Activated T-helper 2 cell treated with anti-CD3 and anti-CD28 coated beads, Interferon-gamma antibody, Interleukin-2, Interleukin-4, amounts not matched to agents 10 μg/mL and 5 μg/mL and 100 μg/mL, durations not matched to agents 14 hours and 24 hours and 36 hours (primary cell): ENCODE measurements at regions not wholly inside any gene's neighbourhood (a gene's known extent, or its start where the extent isn't known, plus 50 kb on each side); places are given as distances from the start of the nearest gene placed in this dataset.

ENCODE experiments used
- DNase-seq: peaks from one replicate; pipeline ENCODE4 v3.0.0; 2021; ENCODE audit warnings: low spot score
- H3K27ac Mint-ChIP-seq: one replicate; pipeline ENCODE4 v1.8.0; 2021; ENCODE audit warnings: mixed read lengths
- H3K27me3 Mint-ChIP-seq: one replicate; pipeline ENCODE4 v1.8.0; 2021; ENCODE audit warnings: low read depth, mixed read lengths
- H3K36me3 Mint-ChIP-seq: one replicate; pipeline ENCODE4 v1.8.0; 2021; ENCODE audit warnings: low read depth, mixed read lengths
- H3K4me1 Mint-ChIP-seq: one replicate; pipeline ENCODE4 v1.8.0; 2021; ENCODE audit warnings: low read depth, mixed read lengths
- H3K4me3 Mint-ChIP-seq: one replicate; pipeline ENCODE4 v1.8.0; 2021; ENCODE audit warnings: low read depth, mild to moderate bottlenecking, moderate library complexity, mixed read lengths
- H3K9me3 Mint-ChIP-seq: one replicate; pipeline ENCODE4 v1.8.0; 2021; ENCODE audit warnings: mixed read lengths
- intact Hi-C: fragments of 100-400 bp; cut with micrococcal nuclease; formaldehyde crosslinking; loops from one replicate; pipeline ENCODE4 v1.15.1; 2023

DNA sequence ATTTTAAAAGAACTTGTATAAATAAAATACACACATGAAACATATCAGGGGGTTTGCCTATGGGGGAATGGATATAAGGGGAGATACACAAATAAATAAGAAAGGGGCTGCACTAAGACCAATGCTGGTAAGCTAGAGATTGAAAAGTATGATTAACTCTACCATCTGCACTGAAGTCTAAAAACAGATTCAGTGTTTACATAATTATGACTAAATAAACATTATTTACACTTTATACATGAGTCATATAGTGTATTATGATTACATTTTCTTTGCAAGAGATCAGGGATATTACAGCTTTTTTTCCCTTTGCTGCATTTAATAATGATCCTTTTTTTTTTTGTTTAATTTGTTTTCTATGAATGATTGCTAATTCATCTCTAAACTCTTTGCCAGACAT lies 367.9 kb downstream of the TMEM38B start:
- H3K27ac Mint-ChIP-seq, result no peak overlapping the region
- no peaks in the 10 kb centered on the region for H3K36me3 Mint-ChIP-seq
- intact Hi-C loops, result no loop called here
- H3K27me3 Mint-ChIP-seq, result no peaks in the 10 kb centered on the region
- DNase-seq, result no peak
- H3K4me3 Mint-ChIP-seq, result no peak overlapping the region
- H3K9me3 Mint-ChIP-seq, result no peaks in the 10 kb centered on the region
- H3K4me1 Mint-ChIP-seq, result no peaks in the 10 kb centered on the region

DNA sequence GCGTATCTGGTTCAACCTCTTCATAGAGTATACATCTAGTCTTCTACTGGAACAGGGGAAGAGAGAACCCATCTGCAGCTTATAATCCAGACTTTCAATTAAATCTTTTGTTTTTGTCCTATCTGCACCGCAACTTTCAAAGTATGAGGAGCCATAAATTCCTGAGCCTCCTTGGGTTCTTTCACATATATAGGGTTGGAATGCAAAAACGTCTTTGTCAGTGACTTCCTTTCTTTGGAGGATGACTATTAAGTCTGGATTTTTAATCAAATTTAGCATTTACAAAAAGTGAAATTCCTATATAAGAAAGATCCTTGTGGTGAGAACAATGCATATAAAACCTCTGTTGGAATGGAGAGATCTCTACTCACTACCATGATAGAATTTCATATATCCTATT lies 370.8 kb downstream of the TMEM38B start:
- no peaks in the 10 kb centered on the region for H3K27me3 Mint-ChIP-seq
- H3K4me3 Mint-ChIP-seq, result no peak overlapping the region
- no peaks in the 10 kb centered on the region for H3K36me3 Mint-ChIP-seq
- no peak overlapping the region for H3K27ac Mint-ChIP-seq
- DNase-seq, result no peak
- no peaks in the 10 kb centered on the region for H3K9me3 Mint-ChIP-seq
- H3K4me1 Mint-ChIP-seq, result no peaks in the 10 kb centered on the region
- intact Hi-C loops, result no loop called here

DNA sequence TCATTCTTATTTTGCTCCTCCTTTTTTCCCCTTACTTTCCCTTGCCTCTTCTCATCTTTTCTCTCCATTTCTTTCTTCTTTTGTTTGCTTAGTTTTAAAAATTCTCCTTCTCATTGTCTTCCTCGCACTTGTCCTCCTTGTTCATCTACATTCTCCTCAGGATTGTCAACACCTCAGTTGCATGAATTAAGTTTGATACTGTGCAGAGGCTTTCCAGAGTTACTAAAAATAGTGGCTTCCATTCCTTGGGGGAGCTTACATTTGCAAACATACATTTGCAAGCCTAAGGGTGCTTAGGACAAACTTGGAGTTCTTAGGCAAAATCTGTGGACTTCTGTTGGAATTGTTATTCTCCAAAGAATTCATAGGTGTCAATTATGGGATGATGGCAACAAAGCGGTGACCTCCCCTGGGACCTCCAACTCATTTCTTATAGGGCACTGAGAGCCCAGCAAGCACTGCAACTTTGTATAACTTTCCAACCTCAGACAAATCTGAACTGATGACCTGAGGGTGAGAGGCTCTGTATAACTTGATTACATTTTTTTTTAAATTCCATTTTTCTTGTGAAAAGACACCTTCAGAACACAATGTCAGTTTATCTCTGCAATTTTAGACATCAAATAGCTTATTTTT lies 371.4 kb downstream of the TMEM38B start:
- H3K9me3 Mint-ChIP-seq, result no peaks in the 10 kb centered on the region
- H3K27ac Mint-ChIP-seq, result no peak overlapping the region
- intact Hi-C loops, result no loop called here
- no peaks in the 10 kb centered on the region for H3K36me3 Mint-ChIP-seq
- H3K4me3 Mint-ChIP-seq, result no peak overlapping the region
- H3K27me3 Mint-ChIP-seq, result no peaks in the 10 kb centered on the region
- H3K4me1 Mint-ChIP-seq, result no peaks in the 10 kb centered on the region
- no peak for DNase-seq

DNA sequence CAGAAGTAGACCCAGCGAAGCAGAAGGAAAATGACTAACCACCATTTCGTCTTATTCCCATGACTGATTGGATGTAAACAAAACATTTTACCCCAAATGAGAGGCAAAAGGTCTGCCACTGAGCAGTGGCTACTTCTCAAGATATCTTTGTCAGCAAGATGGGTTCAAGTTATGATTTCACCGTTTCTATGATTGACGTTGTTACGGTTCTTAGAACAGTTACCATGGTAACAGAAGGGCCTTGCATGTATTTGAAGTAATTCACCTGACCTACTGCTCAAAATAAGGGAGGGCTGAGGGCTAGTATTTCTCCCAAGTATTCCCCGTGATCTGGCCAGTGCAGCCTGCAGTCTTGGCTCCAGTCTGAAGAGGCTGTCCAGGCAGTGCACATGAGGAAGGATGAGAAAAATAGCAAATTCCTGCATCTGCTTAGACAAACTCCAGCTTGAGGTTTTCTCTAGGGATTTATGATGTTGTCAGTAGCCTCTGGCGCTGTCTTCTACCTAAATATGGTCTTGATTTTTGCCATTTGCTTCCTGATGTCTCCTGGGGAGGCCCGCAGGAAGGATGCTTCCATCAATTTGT lies 372.7 kb downstream of the TMEM38B start:
- H3K36me3 Mint-ChIP-seq, result no peaks in the 10 kb centered on the region
- no peak overlapping the region for H3K4me3 Mint-ChIP-seq
- DNase-seq, result no peak
- no peaks in the 10 kb centered on the region for H3K9me3 Mint-ChIP-seq
- H3K4me1 Mint-ChIP-seq, result no peaks in the 10 kb centered on the region
- intact Hi-C loops, result no loop called here
- H3K27ac Mint-ChIP-seq, result no peak overlapping the region
- H3K27me3 Mint-ChIP-seq, result no peaks in the 10 kb centered on the region

DNA sequence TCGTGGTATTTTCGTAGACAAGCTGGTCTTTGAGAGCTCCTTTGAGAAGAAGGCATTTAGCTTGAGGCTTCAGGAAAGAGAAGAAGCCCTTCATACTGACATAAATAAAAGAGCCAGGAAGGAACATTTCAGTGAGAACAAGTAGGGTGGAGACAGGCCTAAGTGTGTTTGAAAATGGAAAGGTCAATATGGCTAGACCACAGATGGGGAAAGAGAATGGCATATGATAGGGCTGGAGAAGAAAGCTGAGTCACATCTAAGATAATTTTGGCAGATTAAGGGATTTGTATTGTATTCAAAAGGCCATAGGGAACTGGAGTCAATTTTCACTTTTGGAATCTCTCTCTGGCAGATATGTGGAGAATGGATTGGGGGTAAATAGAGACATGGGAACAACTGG lies 374.9 kb downstream of the TMEM38B start:
- H3K4me1 Mint-ChIP-seq, result no peaks in the 10 kb centered on the region
- no peaks in the 10 kb centered on the region for H3K27me3 Mint-ChIP-seq
- no peak overlapping the region for H3K4me3 Mint-ChIP-seq
- no peak for DNase-seq
- intact Hi-C loops, result no loop called here
- H3K36me3 Mint-ChIP-seq, result no peaks in the 10 kb centered on the region
- no peak overlapping the region for H3K27ac Mint-ChIP-seq
- no peaks in the 10 kb centered on the region for H3K9me3 Mint-ChIP-seq

DNA sequence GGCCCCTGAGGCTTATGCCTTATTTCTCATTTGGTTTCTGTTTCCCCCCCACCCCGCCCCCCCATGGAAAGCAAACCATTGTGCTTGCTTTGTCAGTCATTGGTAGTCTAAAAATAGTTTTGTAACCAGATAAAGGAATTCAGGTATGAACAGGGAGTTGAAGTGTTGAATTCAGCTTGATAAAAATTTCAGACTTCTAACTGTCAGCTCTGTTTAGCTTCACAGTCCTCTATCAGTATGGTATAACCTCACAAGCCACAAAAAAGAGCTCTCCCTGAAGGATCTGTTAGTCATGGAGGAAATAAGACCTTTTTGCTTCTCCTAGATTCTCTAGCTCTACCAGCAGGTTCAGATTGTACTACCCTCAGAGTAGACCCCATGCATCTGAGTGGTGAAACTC lies 378.1 kb downstream of the TMEM38B start:
- H3K36me3 Mint-ChIP-seq, result no peaks in the 10 kb centered on the region
- H3K27me3 Mint-ChIP-seq, result no peaks in the 10 kb centered on the region
- H3K9me3 Mint-ChIP-seq, result no peaks in the 10 kb centered on the region
- H3K4me3 Mint-ChIP-seq, result no peak overlapping the region
- H3K4me1 Mint-ChIP-seq, result no peaks in the 10 kb centered on the region
- DNase-seq, result no peak
- intact Hi-C loops, result no loop called here
- no peak overlapping the region for H3K27ac Mint-ChIP-seq

DNA sequence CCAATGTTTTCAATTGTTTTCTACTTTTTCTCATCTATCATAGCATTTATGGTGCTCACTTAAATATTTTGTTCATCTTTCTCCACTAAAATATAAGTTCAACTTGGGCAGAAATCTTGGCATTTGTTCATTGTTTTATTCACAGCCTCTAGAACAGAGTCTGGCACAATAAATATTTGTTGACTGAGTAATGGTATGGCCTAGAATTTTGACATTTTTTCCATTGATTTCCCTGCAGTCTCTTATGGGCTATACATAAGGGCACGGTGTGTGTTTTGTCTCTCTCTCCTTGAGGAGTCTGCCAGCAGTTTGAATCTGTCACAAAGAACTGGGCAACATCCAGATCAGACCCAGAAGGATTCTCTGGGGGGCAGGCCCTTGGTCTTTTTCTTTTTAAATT lies 379.7 kb downstream of the TMEM38B start:
- H3K27ac Mint-ChIP-seq, result no peak overlapping the region
- H3K27me3 Mint-ChIP-seq, result no peaks in the 10 kb centered on the region
- no peak for DNase-seq
- no peaks in the 10 kb centered on the region for H3K4me1 Mint-ChIP-seq
- no peak overlapping the region for H3K4me3 Mint-ChIP-seq
- intact Hi-C loops, result no loop called here
- no peaks in the 10 kb centered on the region for H3K9me3 Mint-ChIP-seq
- no peaks in the 10 kb centered on the region for H3K36me3 Mint-ChIP-seq

DNA sequence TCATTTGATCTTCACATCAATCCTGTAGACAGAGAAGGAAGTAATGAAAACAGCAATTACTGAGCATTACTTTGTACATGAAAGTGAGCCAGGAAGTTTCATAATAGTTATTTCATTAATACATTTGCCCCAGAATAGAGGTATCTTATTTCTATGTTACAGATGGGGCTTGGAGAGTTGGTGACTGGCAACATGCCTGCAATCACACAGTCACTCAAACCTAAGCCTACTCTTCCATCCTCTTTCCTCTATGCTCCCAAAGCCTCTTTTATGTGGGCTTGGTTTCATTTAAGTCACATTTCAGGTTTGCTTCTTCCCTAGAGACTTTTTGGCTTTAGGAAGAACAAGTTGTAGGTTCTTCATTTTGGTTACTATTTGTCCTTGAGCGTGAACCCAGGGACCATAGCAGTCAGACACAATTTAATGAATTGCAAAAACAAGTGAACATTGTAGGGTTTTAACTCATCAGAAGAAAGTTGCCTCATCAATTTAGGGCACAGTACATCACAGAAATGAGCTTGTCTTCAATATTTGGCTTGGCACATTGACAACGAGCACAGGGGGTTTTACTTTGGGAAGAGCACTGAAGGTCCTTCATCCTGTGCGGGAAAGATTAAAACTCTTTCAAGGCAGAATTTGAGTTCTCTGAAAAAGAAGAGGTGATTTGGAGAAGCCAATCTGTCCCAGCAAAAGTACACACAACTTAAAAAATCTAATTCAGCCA lies 381.1 kb downstream of the TMEM38B start:
- no peaks in the 10 kb centered on the region for H3K9me3 Mint-ChIP-seq
- no peaks in the 10 kb centered on the region for H3K27me3 Mint-ChIP-seq
- H3K36me3 Mint-ChIP-seq, result no peaks in the 10 kb centered on the region
- H3K4me3 Mint-ChIP-seq, result no peak overlapping the region
- intact Hi-C loops, result no loop called here
- no peaks in the 10 kb centered on the region for H3K4me1 Mint-ChIP-seq
- DNase-seq, result no peak
- H3K27ac Mint-ChIP-seq, result no peak overlapping the region

DNA sequence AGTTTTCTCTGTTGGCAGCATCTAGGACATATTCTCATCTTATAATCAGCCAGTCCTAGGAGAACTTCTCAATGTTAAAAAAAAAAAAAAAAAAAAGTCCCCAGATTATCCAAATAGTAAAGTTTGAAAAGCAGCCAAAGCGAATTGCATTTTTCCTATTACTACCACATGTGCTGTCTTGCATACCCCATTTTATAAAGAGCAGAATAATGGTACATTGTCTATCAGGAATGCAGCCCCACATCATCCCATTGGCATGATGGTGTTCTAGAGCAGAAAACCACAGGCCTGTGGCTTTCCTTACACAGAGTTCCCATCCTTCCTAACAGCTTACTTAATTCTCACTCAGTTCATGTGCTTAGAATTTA lies 381.6 kb downstream of the TMEM38B start:
- H3K9me3 Mint-ChIP-seq, result no peaks in the 10 kb centered on the region
- intact Hi-C loops, result no loop called here

DNA sequence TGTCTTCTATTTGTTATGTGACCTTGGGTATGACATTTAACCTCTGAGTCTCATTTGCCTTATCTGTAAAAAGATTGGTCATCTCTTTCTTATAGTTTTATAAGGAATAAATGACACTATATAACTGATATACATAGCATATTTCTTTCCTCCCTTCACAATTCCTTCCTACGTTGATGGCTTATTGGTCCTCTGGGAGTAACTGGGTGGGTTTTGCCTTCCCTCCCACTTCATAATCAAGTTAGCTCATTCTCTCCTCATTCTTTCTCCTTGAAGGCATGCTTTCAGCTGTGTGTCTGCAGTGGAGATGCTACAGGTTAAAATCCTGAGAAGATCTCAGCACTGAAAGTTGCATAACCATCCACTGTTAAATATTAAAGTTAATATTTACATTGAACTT lies 382.4 kb downstream of the TMEM38B start:
- H3K4me3 Mint-ChIP-seq, result no peak overlapping the region
- H3K36me3 Mint-ChIP-seq, result no peaks in the 10 kb centered on the region
- intact Hi-C loops, result no loop called here
- no peak for DNase-seq
- no peak overlapping the region for H3K27ac Mint-ChIP-seq
- no peaks in the 10 kb centered on the region for H3K27me3 Mint-ChIP-seq
- no peaks in the 10 kb centered on the region for H3K4me1 Mint-ChIP-seq
- H3K9me3 Mint-ChIP-seq, result no peaks in the 10 kb centered on the region

More for the DNA sequence above, 381.6 kb downstream of the TMEM38B start:
- H3K4me3 Mint-ChIP-seq, result no peak overlapping the region
- no peaks in the 10 kb centered on the region for H3K27me3 Mint-ChIP-seq
- no peak overlapping the region for H3K27ac Mint-ChIP-seq
- H3K4me1 Mint-ChIP-seq, result no peaks in the 10 kb centered on the region
- DNase-seq, result no peak
- H3K36me3 Mint-ChIP-seq, result no peaks in the 10 kb centered on the region

DNA sequence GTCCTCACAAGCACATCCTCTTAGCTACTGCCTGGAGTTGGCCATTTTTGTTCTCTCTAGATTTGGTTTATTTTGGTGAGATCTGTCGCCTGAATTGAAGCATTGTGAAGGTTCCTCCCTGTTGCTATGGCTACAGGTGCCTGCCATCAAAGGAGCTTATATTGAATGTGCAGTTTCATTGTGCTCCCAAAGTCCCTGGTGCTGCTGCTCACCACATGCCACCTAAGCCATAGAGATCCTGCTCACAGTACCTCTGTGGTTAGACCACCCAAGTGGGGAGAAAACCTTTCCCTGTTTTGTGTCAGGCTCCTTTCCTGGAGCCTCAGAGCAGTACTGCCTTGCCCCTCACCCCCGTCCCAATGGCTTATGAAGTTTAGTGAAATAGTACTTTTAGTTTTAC lies 383.4 kb downstream of the TMEM38B start:
- H3K4me3 Mint-ChIP-seq, result no peak overlapping the region
- no peak overlapping the region for H3K27ac Mint-ChIP-seq

DNA sequence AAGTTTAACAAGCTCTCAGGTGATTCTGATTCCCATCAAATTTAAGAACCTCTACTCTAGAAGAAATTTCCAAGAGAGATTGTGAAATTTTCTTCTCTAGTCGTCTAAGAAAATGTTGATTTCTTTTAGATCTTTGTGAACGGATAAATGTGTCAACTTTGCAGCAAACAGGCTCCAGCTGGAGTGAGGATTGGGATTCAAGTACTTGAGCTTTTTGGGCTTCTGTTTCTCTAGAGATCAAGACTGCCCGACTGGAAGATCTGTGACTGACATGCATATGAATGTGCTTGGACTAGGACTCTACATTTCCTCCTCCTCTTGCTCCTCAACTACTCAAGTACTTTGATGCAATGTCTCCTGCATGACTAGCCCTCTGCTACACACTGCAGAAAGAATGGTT lies 388.3 kb downstream of the TMEM38B start:
- Mint-ChIP-seq H3K36me3 (no peaks in the 10 kb centered on the region), H3K4me3 (no peak overlapping the region), H3K27me3 (no peaks in the 10 kb centered on the region), H3K27ac (no peak overlapping the region), H3K4me1 (no peaks in the 10 kb centered on the region), H3K9me3 (no peaks in the 10 kb centered on the region)
- DNase-seq, result no peak
- intact Hi-C loops, result no loop called here

More for the DNA sequence above, 383.4 kb downstream of the TMEM38B start:
- intact Hi-C loops, result no loop called here
- Mint-ChIP-seq H3K27me3 (no peaks in the 10 kb centered on the region), H3K36me3 (no peaks in the 10 kb centered on the region), H3K4me1 (no peaks in the 10 kb centered on the region), H3K9me3 (no peaks in the 10 kb centered on the region)
- DNase-seq, result no peak

DNA sequence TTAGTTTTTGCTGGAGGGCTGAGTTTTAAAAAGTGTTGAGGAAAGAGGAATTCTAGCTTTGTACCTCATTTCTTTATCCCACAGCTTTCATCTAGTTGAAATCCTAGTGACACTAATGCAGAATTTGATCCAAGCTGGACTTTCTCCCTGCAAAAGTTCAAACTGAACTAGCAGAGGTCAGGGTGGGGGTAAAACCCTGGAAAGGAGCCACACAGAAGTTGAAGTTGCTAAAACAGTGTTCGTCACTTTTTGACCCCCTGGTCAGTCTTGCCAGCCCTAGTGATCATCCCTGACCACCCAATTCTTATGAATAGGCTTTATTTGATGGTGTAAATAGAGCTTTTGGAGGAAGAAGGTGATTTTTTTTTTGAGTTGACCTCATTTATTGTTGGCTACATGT lies 390.4 kb downstream of the TMEM38B start:
- intact Hi-C loops, result no loop called here
- Mint-ChIP-seq H3K4me1 (no peaks in the 10 kb centered on the region), H3K36me3 (no peaks in the 10 kb centered on the region)

More for the DNA sequence above, 390.4 kb downstream of the TMEM38B start:
- no peaks in the 10 kb centered on the region for H3K27me3 Mint-ChIP-seq
- no peaks in the 10 kb centered on the region for H3K9me3 Mint-ChIP-seq
- no peak for DNase-seq
- no peak overlapping the region for H3K27ac Mint-ChIP-seq
- H3K4me3 Mint-ChIP-seq, result no peak overlapping the region
